ENCODE measurements at regions not wholly inside any gene's neighbourhood (a gene's known extent, or its start where the extent isn't known, plus 50 kb on each side); places are given as distances from the start of the nearest gene placed in this dataset.

GRCh38 chr1:94674876-94675275, 133.3 kb upstream of the F3 start:
- no peak for TF ChIP-seq EZH2 (IDR thresholded peaks at IDR 0.05; ENCODE audit: borderline replicate concordance, low read depth, low read length, poor library complexity, severe bottlenecking)
- TF ChIP-seq, protein P1, sequence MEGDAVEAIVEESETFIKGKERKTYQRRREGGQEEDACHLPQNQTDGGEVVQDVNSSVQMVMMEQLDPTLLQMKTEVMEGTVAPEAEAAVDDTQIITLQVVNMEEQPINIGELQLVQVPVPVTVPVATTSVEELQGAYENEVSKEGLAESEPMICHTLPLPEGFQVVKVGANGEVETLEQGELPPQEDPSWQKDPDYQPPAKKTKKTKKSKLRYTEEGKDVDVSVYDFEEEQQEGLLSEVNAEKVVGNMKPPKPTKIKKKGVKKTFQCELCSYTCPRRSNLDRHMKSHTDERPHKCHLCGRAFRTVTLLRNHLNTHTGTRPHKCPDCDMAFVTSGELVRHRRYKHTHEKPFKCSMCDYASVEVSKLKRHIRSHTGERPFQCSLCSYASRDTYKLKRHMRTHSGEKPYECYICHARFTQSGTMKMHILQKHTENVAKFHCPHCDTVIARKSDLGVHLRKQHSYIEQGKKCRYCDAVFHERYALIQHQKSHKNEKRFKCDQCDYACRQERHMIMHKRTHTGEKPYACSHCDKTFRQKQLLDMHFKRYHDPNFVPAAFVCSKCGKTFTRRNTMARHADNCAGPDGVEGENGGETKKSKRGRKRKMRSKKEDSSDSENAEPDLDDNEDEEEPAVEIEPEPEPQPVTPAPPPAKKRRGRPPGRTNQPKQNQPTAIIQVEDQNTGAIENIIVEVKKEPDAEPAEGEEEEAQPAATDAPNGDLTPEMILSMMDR (conservative IDR thresholded peaks at IDR 0.05; ENCODE audit: low read depth, low read length), result no peak

All from A673 (cell line).